ENCODE measurements at regions not wholly inside any gene's neighbourhood (a gene's known extent, or its start where the extent isn't known, plus 50 kb on each side); places are given as distances from the start of the nearest gene placed in this dataset.

- intact Hi-C loops (cut with DNase I; ENCODE audit: low total_unique reads) = no loop called here
- no peak for TF ChIP-seq POLR2A (IDR thresholded peaks at IDR 0.05)
- TF ChIP-seq, protein P1, sequence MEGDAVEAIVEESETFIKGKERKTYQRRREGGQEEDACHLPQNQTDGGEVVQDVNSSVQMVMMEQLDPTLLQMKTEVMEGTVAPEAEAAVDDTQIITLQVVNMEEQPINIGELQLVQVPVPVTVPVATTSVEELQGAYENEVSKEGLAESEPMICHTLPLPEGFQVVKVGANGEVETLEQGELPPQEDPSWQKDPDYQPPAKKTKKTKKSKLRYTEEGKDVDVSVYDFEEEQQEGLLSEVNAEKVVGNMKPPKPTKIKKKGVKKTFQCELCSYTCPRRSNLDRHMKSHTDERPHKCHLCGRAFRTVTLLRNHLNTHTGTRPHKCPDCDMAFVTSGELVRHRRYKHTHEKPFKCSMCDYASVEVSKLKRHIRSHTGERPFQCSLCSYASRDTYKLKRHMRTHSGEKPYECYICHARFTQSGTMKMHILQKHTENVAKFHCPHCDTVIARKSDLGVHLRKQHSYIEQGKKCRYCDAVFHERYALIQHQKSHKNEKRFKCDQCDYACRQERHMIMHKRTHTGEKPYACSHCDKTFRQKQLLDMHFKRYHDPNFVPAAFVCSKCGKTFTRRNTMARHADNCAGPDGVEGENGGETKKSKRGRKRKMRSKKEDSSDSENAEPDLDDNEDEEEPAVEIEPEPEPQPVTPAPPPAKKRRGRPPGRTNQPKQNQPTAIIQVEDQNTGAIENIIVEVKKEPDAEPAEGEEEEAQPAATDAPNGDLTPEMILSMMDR (IDR thresholded peaks at IDR 0.05) = no peak
- no peaks in the 10 kb centered on the region for H3K9me3 ChIP-seq
- no peak for DNase-seq
- no peaks in the 10 kb centered on the region for H3K27me3 ChIP-seq
- H3K4me3 ChIP-seq = no peak overlapping the region
- H3K36me3 ChIP-seq = no peaks in the 10 kb centered on the region
- no peak overlapping the region for H3K27ac ChIP-seq
- no peaks in the 10 kb centered on the region for H3K4me1 ChIP-seq
These were observed 354.9 kb downstream of the TFAP2A start for GRCh38 chr6:10060004-10060403.

- DNase-seq = no peak
- H3K27ac ChIP-seq = no peak overlapping the region
- no peaks in the 10 kb centered on the region for H3K27me3 ChIP-seq
- H3K4me3 ChIP-seq = no peak overlapping the region
- no peaks in the 10 kb centered on the region for H3K4me1 ChIP-seq
- no peaks in the 10 kb centered on the region for H3K9me3 ChIP-seq
- TF ChIP-seq, protein P1 (IDR thresholded peaks at IDR 0.05) = no peak
- TF ChIP-seq POLR2A (IDR thresholded peaks at IDR 0.05) = no peak
- H3K36me3 ChIP-seq = no peaks in the 10 kb centered on the region
- intact Hi-C loops (cut with DNase I; ENCODE audit: low total_unique reads) = no loop called here
These were observed 360.2 kb downstream of the TFAP2A start for GRCh38 chr6:10054672-10055071.

GRCh38 chr6:10051283-10051682, 363.6 kb downstream of the TFAP2A start:
- no peak for DNase-seq
- H3K36me3 ChIP-seq = no peaks in the 10 kb centered on the region
- no peaks in the 10 kb centered on the region for H3K27me3 ChIP-seq
- no peak overlapping the region for H3K4me3 ChIP-seq
- no peak overlapping the region for H3K27ac ChIP-seq
- no peak for TF ChIP-seq POLR2A (IDR thresholded peaks at IDR 0.05)
- TF ChIP-seq, protein P1 (IDR thresholded peaks at IDR 0.05) = no peak
- no peaks in the 10 kb centered on the region for H3K4me1 ChIP-seq
- H3K9me3 ChIP-seq = no peaks in the 10 kb centered on the region
- intact Hi-C loops (cut with DNase I; ENCODE audit: low total_unique reads) = no loop called here

DNA sequence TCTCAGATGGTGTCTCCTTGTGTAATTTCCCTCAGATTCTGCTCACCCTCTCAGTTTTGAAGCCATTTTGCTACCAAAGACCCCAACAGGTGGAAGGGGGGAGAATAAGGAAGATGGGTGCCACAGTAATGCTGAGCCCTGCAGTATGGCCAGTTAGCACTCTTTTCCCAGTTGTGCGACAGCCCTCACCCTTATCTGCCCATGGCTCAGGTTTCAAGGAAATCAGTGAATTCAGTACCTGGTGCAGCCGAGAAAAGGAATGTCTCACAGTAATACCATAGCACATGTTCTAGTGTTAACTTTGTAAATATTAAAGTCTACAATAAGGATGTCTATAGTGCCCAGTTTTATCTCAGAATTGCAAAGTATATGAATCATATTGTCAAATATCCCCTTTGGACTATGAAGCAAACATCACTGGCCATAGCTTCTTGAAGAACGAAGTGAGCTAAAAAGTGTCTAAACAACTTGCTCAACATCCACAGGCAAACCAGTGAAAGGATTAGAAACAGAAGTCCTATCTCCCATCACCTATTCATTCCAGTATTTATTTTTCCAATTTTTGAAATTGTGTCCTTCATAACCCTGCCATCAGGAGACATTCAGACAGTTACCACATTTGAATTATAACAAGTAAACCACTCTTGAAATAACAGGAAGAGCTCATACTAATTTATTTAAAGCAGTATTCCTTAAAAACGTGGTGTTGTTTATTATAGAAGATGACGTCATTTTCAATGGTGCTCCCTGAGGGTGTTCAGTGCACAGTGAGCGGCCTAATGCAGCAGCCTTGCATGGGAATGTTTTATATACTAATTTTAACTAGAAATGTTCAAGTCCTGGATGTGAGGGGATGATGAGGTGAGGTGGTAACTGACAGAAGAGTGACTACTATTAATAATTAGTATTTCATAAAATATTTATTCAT, 366.2 kb downstream of the TFAP2A start:
- no peaks in the 10 kb centered on the region for H3K27me3 ChIP-seq
- no peak overlapping the region for H3K27ac ChIP-seq
- H3K9me3 ChIP-seq = no peaks in the 10 kb centered on the region
- intact Hi-C loops (cut with DNase I; ENCODE audit: low total_unique reads) = no loop called here
- no peaks in the 10 kb centered on the region for H3K4me1 ChIP-seq
- no peaks in the 10 kb centered on the region for H3K36me3 ChIP-seq
- TF ChIP-seq, protein P1 (IDR thresholded peaks at IDR 0.05) = no peak
- no peak for TF ChIP-seq POLR2A (IDR thresholded peaks at IDR 0.05)
- no peak for DNase-seq
- no peak overlapping the region for H3K4me3 ChIP-seq

GRCh38 chr6:10042280-10042679, 372.6 kb downstream of the TFAP2A start:
- intact Hi-C loops (cut with DNase I; ENCODE audit: low total_unique reads) = no loop called here
- H3K36me3 ChIP-seq = no peaks in the 10 kb centered on the region
- H3K4me3 ChIP-seq = no peak overlapping the region
- H3K9me3 ChIP-seq = no peaks in the 10 kb centered on the region
- no peaks in the 10 kb centered on the region for H3K27me3 ChIP-seq
- DNase-seq = no peak
- TF ChIP-seq, protein P1 (IDR thresholded peaks at IDR 0.05) = no peak
- TF ChIP-seq POLR2A (IDR thresholded peaks at IDR 0.05) = no peak
- H3K4me1 ChIP-seq = no peaks in the 10 kb centered on the region
- no peak overlapping the region for H3K27ac ChIP-seq

Data from uterus (tissue), 3 donors.